ENCODE measurements at regions not wholly inside any gene's neighbourhood (a gene's known extent, or its start where the extent isn't known, plus 50 kb on each side); places are given as distances from the start of the nearest gene placed in this dataset.
"Not testable (repeated sequence)": the region's sequence is repeated elsewhere in the genome, so short reads cannot be mapped to it uniquely, and the experiment has no call there.

DNA sequence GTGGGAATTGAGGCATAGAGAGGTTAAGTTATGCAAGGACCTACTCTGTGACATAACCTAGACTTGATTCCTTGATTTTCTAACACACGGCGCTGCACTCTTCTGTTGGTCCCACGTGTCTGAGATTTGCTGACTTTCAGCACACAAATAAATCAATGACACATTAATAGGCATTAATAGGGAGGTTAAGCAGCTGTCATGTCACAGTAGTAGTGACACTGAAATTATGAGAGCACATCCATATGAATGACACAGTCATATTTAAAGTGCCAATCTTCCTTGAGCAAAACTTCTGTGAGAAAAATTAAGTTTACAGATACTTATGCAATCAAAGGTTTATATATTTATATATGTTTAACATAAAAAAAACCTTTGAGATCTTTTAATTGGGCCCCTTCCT, 805.4 kb upstream of the SORCS1 start:
- TF ChIP-seq, protein P1, sequence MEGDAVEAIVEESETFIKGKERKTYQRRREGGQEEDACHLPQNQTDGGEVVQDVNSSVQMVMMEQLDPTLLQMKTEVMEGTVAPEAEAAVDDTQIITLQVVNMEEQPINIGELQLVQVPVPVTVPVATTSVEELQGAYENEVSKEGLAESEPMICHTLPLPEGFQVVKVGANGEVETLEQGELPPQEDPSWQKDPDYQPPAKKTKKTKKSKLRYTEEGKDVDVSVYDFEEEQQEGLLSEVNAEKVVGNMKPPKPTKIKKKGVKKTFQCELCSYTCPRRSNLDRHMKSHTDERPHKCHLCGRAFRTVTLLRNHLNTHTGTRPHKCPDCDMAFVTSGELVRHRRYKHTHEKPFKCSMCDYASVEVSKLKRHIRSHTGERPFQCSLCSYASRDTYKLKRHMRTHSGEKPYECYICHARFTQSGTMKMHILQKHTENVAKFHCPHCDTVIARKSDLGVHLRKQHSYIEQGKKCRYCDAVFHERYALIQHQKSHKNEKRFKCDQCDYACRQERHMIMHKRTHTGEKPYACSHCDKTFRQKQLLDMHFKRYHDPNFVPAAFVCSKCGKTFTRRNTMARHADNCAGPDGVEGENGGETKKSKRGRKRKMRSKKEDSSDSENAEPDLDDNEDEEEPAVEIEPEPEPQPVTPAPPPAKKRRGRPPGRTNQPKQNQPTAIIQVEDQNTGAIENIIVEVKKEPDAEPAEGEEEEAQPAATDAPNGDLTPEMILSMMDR (IDR thresholded peaks at IDR 0.05; ENCODE audit: low read depth, low read length, missing control alignments) = no peak
- no peak overlapping the region for H3K4me3 ChIP-seq (ENCODE audit: low read depth, low read length)
- no peak for DNase-seq (ENCODE audit: low read depth)

DNA sequence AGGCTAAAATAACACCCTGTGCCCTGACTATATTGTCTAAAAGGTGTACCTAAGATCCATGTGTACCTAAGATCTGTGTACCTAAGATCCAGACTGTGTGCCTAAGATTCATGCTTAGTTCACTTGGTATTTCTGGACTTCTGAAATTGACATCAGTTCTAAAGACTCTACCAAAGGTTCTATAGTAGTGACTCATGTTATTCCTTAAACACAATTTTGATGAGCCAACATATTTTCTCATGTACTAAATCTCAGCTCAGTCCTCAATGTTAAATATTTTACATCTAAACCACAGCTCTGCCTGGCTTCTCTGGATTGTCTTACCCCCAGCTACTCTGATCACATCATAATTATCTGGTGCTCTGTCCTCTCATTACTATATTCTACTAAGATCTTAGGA, 802.3 kb upstream of the SORCS1 start:
- H3K4me3 ChIP-seq (ENCODE audit: low read depth, low read length) = no peak overlapping the region
- DNase-seq (ENCODE audit: low read depth) = no peak
- TF ChIP-seq, protein P1 (IDR thresholded peaks at IDR 0.05; ENCODE audit: low read depth, low read length, missing control alignments) = no peak

- H3K4me3 ChIP-seq (ENCODE audit: low read depth, low read length) = no peak overlapping the region
- TF ChIP-seq, protein P1 (IDR thresholded peaks at IDR 0.05; ENCODE audit: low read depth, low read length, missing control alignments) = no peak
- no peak for DNase-seq (ENCODE audit: low read depth)
Observed at GRCh38 chr10:107952649-107953556, 788.4 kb upstream of the SORCS1 start.

- H3K4me3 ChIP-seq (ENCODE audit: low read depth, low read length); DNase-seq (ENCODE audit: low read depth): not testable (repeated sequence)
Observed at GRCh38 chr10:107950411-107951062, 786.0 kb upstream of the SORCS1 start.

- no peak overlapping the region for H3K4me3 ChIP-seq (ENCODE audit: low read depth, low read length)
- DNase-seq (ENCODE audit: low read depth) = no peak
- TF ChIP-seq, protein P1 (IDR thresholded peaks at IDR 0.05; ENCODE audit: low read depth, low read length, missing control alignments) = no peak
Observed at GRCh38 chr10:107942826-107943225, 778.3 kb upstream of the SORCS1 start.

DNA sequence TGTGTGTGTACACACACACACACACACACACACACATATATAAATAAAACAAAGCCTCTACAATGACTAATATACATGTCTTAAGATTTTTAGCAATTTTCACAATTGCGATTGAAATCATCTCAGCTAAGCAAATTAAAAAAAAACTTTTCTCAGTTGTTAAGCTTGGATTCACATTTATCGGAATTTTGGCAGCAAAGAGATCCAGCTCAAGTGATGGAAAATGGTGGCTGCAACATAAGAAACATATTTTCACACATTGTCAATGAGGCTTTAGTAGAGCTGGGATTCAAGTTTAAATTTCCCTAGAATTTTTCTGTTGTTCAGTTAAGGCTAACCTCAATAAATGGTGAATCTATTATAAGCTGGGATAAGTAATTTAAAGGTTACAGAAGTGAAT, 768.6 kb upstream of the SORCS1 start:
- no peak for DNase-seq (ENCODE audit: low read depth)

GRCh38 chr10:107931808-107932207, 767.3 kb upstream of the SORCS1 start:
- TF ChIP-seq, protein P1 (IDR thresholded peaks at IDR 0.05; ENCODE audit: low read depth, low read length, missing control alignments) = no peak
- DNase-seq (ENCODE audit: low read depth) = no peak
- no peak overlapping the region for H3K4me3 ChIP-seq (ENCODE audit: low read depth, low read length)

More for the DNA sequence above, 768.6 kb upstream of the SORCS1 start:
- H3K4me3 ChIP-seq (ENCODE audit: low read depth, low read length) = no peak overlapping the region
- TF ChIP-seq, protein P1 (IDR thresholded peaks at IDR 0.05; ENCODE audit: low read depth, low read length, missing control alignments) = no peak
